Psoas muscle (tissue), 7 donors: ENCODE measurements at regions not wholly inside any gene's neighbourhood (a gene's known extent, or its start where the extent isn't known, plus 50 kb on each side); places are given as distances from the start of the nearest gene placed in this dataset.

ENCODE experiments used
- ATAC-seq, 4 donors: fragments of 200-7000 bp; cut with Tn5 transposase; one replicate each; pipeline ENCODE4 v1.9.1; 2020; ENCODE audit warnings: moderate library complexity in 3 of 4, mild to moderate bottlenecking in 2 of 4
- DNase-seq, 2 donors: peaks; one replicate each; pipeline ENCODE4 v3.0.0-alpha.2; 2020
- H3K27ac ChIP-seq: fragments of 200-600 bp; one replicate; pipeline ENCODE4 v1.8.0; 2022
- H3K27me3 ChIP-seq, 3 donors: fragments of 200-600 bp in 1 of 3; one replicate each; pipeline versions ENCODE4 v1.6.1 to v1.8.0; 2013 to 2022; ENCODE audit warnings: low read length in 2 of 3, mild to moderate bottlenecking in 2 of 3, moderate library complexity in 1 of 3; ENCODE audit not compliant: insufficient read depth in 3 of 3
- H3K36me3 ChIP-seq, 2 donors: fragments of 200-600 bp in 1 of 2; one replicate each; pipeline versions ENCODE4 v1.6.1 to v1.8.0; 2013 to 2022; ENCODE audit warnings: low read depth in 1 of 2, mild to moderate bottlenecking in 1 of 2, moderate library complexity in 1 of 2; ENCODE audit not compliant: insufficient read depth in 1 of 2
- H3K4me1 ChIP-seq: fragments of 200-600 bp; one replicate; pipeline ENCODE4 v1.8.0; 2022
- H3K4me3 ChIP-seq: fragments of 200-600 bp; one replicate; pipeline ENCODE4 v1.8.0; 2022; ENCODE audit warnings: mild to moderate bottlenecking
- H3K9me3 ChIP-seq: fragments of 200-600 bp; one replicate; pipeline ENCODE4 v1.8.0; 2022
- CTCF ChIP-seq: fragments of 200-600 bp; IDR thresholded peaks from one replicate; pipeline ENCODE4 v1.8.0; 2022; ENCODE audit warnings: antibody characterized with exemption
- WGBS, 3 donors: extraction: QIAGEN DNeasy Blood & Tissue Kit; methylation state at CpG; one replicate each; pipeline versions ENCODE4 v1.1.6 to v1.1.7; 2013; 5-methylcytosine and 5-hydroxymethylcytosine counted together
- intact Hi-C, 2 donors: fragments of 100-400 bp; cut with DNase I; formaldehyde crosslinking; loops; one replicate each; pipeline versions ENCODE4 v1.11.0 to v1.14.2; 2022
- donor health status: healthy with polysubstance abuse.
- donor health status: DM: no; HTN: no; CAD: no; lungs with moderate emphysema.
- donor health status: Bipolar disorder and iron deficiency.
- donor health status: healthy.
- donor health status: DM: yes; HTN: yes; CAD: no.
- donor health status: DM: no; HTN: no; CAD: no.
- donor health status: DM: yes; HTN: yes; CAD: no.

GRCh38 chr5:36756848-36757247 is 119.7 kb upstream of the NIPBL start:
- Histone ChIP-seq H3K9me3 (no peaks in the 10 kb centered on the region), H3K4me3 (no peak overlapping the region), H3K27ac (no peak overlapping the region), H3K4me1 (no peaks in the 10 kb centered on the region), H3K27me3 (no peaks in the 10 kb centered on the region), H3K36me3 (no peaks in the 10 kb centered on the region)
- no peak for TF ChIP-seq CTCF
- intact Hi-C loops: no loop called here
- WGBS, 3 donors: 92 to 98% (median 95%) methylated on average over 2 of the region's 2 CpGs
- ATAC-seq (no peak), DNase-seq (no peak)

GRCh38 chr5:36759117-36759516 is 117.5 kb upstream of the NIPBL start:
- Histone ChIP-seq H3K27me3 (no peaks in the 10 kb centered on the region), H3K27ac (no peak overlapping the region), H3K4me1 (no peaks in the 10 kb centered on the region), H3K4me3 (no peak overlapping the region), H3K36me3 (no peaks in the 10 kb centered on the region), H3K9me3 (no peaks in the 10 kb centered on the region)
- TF ChIP-seq CTCF: no peak
- DNase-seq (no peak), ATAC-seq (no peak)
- 88 to 94% (median 90%) methylated on average over 1 of the region's 1 CpG for WGBS, 3 donors
- intact Hi-C loops: no loop called here

GRCh38 chr5:36763454-36763853 is 113.1 kb upstream of the NIPBL start:
- Histone ChIP-seq H3K36me3 (no peaks in the 10 kb centered on the region), H3K27ac (no peak overlapping the region), H3K9me3 (no peaks in the 10 kb centered on the region), H3K27me3 (no peaks in the 10 kb centered on the region), H3K4me1 (no peaks in the 10 kb centered on the region), H3K4me3 (no peak overlapping the region)
- DNase-seq (no peak), ATAC-seq (no peak)
- no peak for TF ChIP-seq CTCF
- intact Hi-C loops: no loop called here
- WGBS, 3 donors: 66 to 72% (median 72%) methylated on average over 7 of the region's 7 CpGs

GRCh38 chr5:36765876-36766275 is 110.7 kb upstream of the NIPBL start:
- Histone ChIP-seq H3K27ac (no peak overlapping the region), H3K4me3 (no peak overlapping the region), H3K27me3 (no peaks in the 10 kb centered on the region), H3K36me3 (no peaks in the 10 kb centered on the region), H3K9me3 (no peaks in the 10 kb centered on the region), H3K4me1 (no peaks in the 10 kb centered on the region)
- ATAC-seq (no peak), DNase-seq (no peak)
- WGBS, 3 donors: 92 to 95% (median 95%) methylated on average over 2 of the region's 2 CpGs
- no peak for TF ChIP-seq CTCF
- intact Hi-C loops: no loop called here

- intact Hi-C loops: no loop called here
- H3K36me3 ChIP-seq: no peaks in the 10 kb centered on the region
- WGBS, 3 donors: 55 to 70% (median 68%) methylated on average over 1 of the region's 1 CpG
- H3K4me3 ChIP-seq: no peak overlapping the region
- DNase-seq (no peak), ATAC-seq (no peak)
- no peak overlapping the region for H3K27ac ChIP-seq
- no peak for TF ChIP-seq CTCF
- H3K4me1 ChIP-seq: no peaks in the 10 kb centered on the region
- H3K9me3 ChIP-seq: no peaks in the 10 kb centered on the region
- no peaks in the 10 kb centered on the region for H3K27me3 ChIP-seq
Observed at GRCh38 chr5:36766981-36767380, 109.6 kb upstream of the NIPBL start.
